Neuron (in vitro differentiated cells): ENCODE measurements at regions not wholly inside any gene's neighbourhood (a gene's known extent, or its start where the extent isn't known, plus 50 kb on each side); places are given as distances from the start of the nearest gene placed in this dataset.
"Not testable (repeated sequence)": the region's sequence is repeated elsewhere in the genome, so short reads cannot be mapped to it uniquely, and the experiment has no call there.

Experiments
- H2AFZ ChIP-seq: one replicate; pipeline ENCODE4 v1.6.1; 2013; ENCODE audit warnings: low read depth, mild to moderate bottlenecking, inconsistent platforms, low read length, moderate library complexity
- H3K27me3 ChIP-seq: one replicate; pipeline ENCODE4 v1.6.1; 2013; ENCODE audit warnings: low read length; ENCODE audit not compliant: insufficient read depth
- H3K36me3 ChIP-seq: one replicate; pipeline ENCODE4 v1.6.1; 2013; ENCODE audit warnings: low read length; ENCODE audit not compliant: insufficient read depth
- H3K4me1 ChIP-seq: one replicate; pipeline ENCODE4 v1.6.1; 2013; ENCODE audit warnings: low read length; ENCODE audit not compliant: insufficient read depth
- H3K4me3 ChIP-seq: 2 replicates; pipeline ENCODE4 v1.5.1; 2013; ENCODE audit warnings: mild to moderate bottlenecking, low read length, moderate library complexity
- H3K9me3 ChIP-seq: one replicate; pipeline ENCODE4 v1.6.1; 2013; ENCODE audit warnings: low read length

GRCh38 chr7:118956285-118956684 is 731.8 kb downstream of the ANKRD7 start:
- not testable (repeated sequence) for H3K9me3 ChIP-seq, H3K4me1 ChIP-seq, H3K36me3 ChIP-seq, H3K4me3 ChIP-seq, H2AFZ ChIP-seq, H3K27me3 ChIP-seq

- H3K27me3 ChIP-seq, result no peaks in the 10 kb centered on the region
- H3K4me1 ChIP-seq, result no peaks in the 10 kb centered on the region
- H3K9me3 ChIP-seq, result no peaks in the 10 kb centered on the region
- H3K36me3 ChIP-seq, result no peaks in the 10 kb centered on the region
- no peak overlapping the region for H2AFZ ChIP-seq
- H3K4me3 ChIP-seq, result no peak overlapping the region
Measured at GRCh38 chr7:118969370-118969769, 744.9 kb downstream of the ANKRD7 start.

- Histone ChIP-seq H2AFZ (no peak overlapping the region), H3K27me3 (no peaks in the 10 kb centered on the region), H3K4me1 (no peaks in the 10 kb centered on the region), H3K4me3 (no peak overlapping the region), H3K36me3 (no peaks in the 10 kb centered on the region), H3K9me3 (no peaks in the 10 kb centered on the region)
Measured at GRCh38 chr7:118971706-118972105, 747.2 kb downstream of the ANKRD7 start.

GRCh38 chr7:118974836-118975235 is 750.3 kb downstream of the ANKRD7 start:
- Histone ChIP-seq H2AFZ (no peak overlapping the region), H3K36me3 (no peaks in the 10 kb centered on the region), H3K9me3 (no peaks in the 10 kb centered on the region), H3K4me3 (no peak overlapping the region), H3K4me1 (no peaks in the 10 kb centered on the region), H3K27me3 (no peaks in the 10 kb centered on the region)

GRCh38 chr7:118995350-118995749 is 770.8 kb downstream of the ANKRD7 start:
- H3K4me1 ChIP-seq, result no peaks in the 10 kb centered on the region
- H3K36me3 ChIP-seq, result no peaks in the 10 kb centered on the region
- H2AFZ ChIP-seq, result no peak overlapping the region
- H3K4me3 ChIP-seq, result no peak overlapping the region
- H3K27me3 ChIP-seq, result no peaks in the 10 kb centered on the region
- no peaks in the 10 kb centered on the region for H3K9me3 ChIP-seq

- H3K4me1 ChIP-seq, result no peaks in the 10 kb centered on the region
- H3K9me3 ChIP-seq, result no peaks in the 10 kb centered on the region
- H3K27me3 ChIP-seq, result no peaks in the 10 kb centered on the region
- H3K4me3 ChIP-seq, result no peak overlapping the region
- H2AFZ ChIP-seq, result no peak overlapping the region
- no peaks in the 10 kb centered on the region for H3K36me3 ChIP-seq
Measured at GRCh38 chr7:119007236-119007635, 782.7 kb downstream of the ANKRD7 start.

GRCh38 chr7:119010635-119011034 is 786.1 kb downstream of the ANKRD7 start:
- Histone ChIP-seq H3K9me3 (no peaks in the 10 kb centered on the region), H3K4me1 (no peaks in the 10 kb centered on the region), H2AFZ (no peak overlapping the region), H3K27me3 (no peaks in the 10 kb centered on the region), H3K4me3 (no peak overlapping the region), H3K36me3 (no peaks in the 10 kb centered on the region)

GRCh38 chr7:119026391-119026790 is 801.9 kb downstream of the ANKRD7 start:
- Histone ChIP-seq H3K36me3 (no peaks in the 10 kb centered on the region), H3K27me3 (no peaks in the 10 kb centered on the region), H3K9me3 (no peaks in the 10 kb centered on the region), H2AFZ (no peak overlapping the region), H3K4me3 (no peak overlapping the region), H3K4me1 (no peaks in the 10 kb centered on the region)

GRCh38 chr7:119028736-119029135 is 804.2 kb downstream of the ANKRD7 start:
- H3K36me3 ChIP-seq, result no peaks in the 10 kb centered on the region
- no peaks in the 10 kb centered on the region for H3K4me1 ChIP-seq
- H3K4me3 ChIP-seq, result no peak overlapping the region
- H3K27me3 ChIP-seq, result no peaks in the 10 kb centered on the region
- H3K9me3 ChIP-seq, result no peaks in the 10 kb centered on the region
- H2AFZ ChIP-seq, result no peak overlapping the region

GRCh38 chr7:119032136-119032535 is 807.6 kb downstream of the ANKRD7 start:
- H3K36me3 ChIP-seq, H3K4me3 ChIP-seq, H3K4me1 ChIP-seq, H3K9me3 ChIP-seq, H3K27me3 ChIP-seq, H2AFZ ChIP-seq: not testable (repeated sequence)

- Histone ChIP-seq H2AFZ (no peak overlapping the region), H3K27me3 (no peaks in the 10 kb centered on the region), H3K4me3 (no peak overlapping the region), H3K36me3 (no peaks in the 10 kb centered on the region), H3K9me3 (no peaks in the 10 kb centered on the region), H3K4me1 (no peaks in the 10 kb centered on the region)
Measured at GRCh38 chr7:119033641-119034040, 809.1 kb downstream of the ANKRD7 start.

- Histone ChIP-seq H3K4me1 (no peaks in the 10 kb centered on the region), H3K36me3 (no peaks in the 10 kb centered on the region), H3K4me3 (no peak overlapping the region), H3K27me3 (no peaks in the 10 kb centered on the region), H2AFZ (no peak overlapping the region), H3K9me3 (no peaks in the 10 kb centered on the region)
Measured at GRCh38 chr7:119037941-119038340, 813.4 kb downstream of the ANKRD7 start.

- Histone ChIP-seq H3K9me3 (no peaks in the 10 kb centered on the region), H2AFZ (no peak overlapping the region), H3K27me3 (no peaks in the 10 kb centered on the region), H3K4me1 (no peaks in the 10 kb centered on the region), H3K4me3 (no peak overlapping the region), H3K36me3 (no peaks in the 10 kb centered on the region)
Measured at GRCh38 chr7:119046068-119046467, 821.6 kb downstream of the ANKRD7 start.

- no peaks in the 10 kb centered on the region for H3K27me3 ChIP-seq
- H3K4me3 ChIP-seq, result no peak overlapping the region
- H3K4me1 ChIP-seq, result no peaks in the 10 kb centered on the region
- H2AFZ ChIP-seq, result no peak overlapping the region
- no peaks in the 10 kb centered on the region for H3K36me3 ChIP-seq
- no peaks in the 10 kb centered on the region for H3K9me3 ChIP-seq
Measured at GRCh38 chr7:119065966-119066365, 841.5 kb downstream of the ANKRD7 start.
